Uterus (tissue), 3 donors: ENCODE measurements at regions not wholly inside any gene's neighbourhood (a gene's known extent, or its start where the extent isn't known, plus 50 kb on each side); places are given as distances from the start of the nearest gene placed in this dataset.

ENCODE experiments used
- DNase-seq, 2 donors: peaks; one replicate each; pipeline ENCODE4 v3.0.0-alpha.2; 2019 to 2020
- H3K27ac ChIP-seq, 2 donors: fragments of 200-600 bp; sonication (generic); 1 replicate in 1 of 2; 2 replicates in 1 of 2; pipeline ENCODE4 v1.5.1; 2016 to 2018
- H3K27me3 ChIP-seq, 2 donors: fragments of 200-600 bp; sonication (generic); one replicate each; pipeline ENCODE4 v1.5.1; 2018 to 2019; ENCODE audit warnings: control low read depth in 1 of 2
- H3K36me3 ChIP-seq, 2 donors: fragments of 200-600 bp; sonication (generic); one replicate each; pipeline ENCODE4 v1.5.1; 2019; ENCODE audit warnings: control low read depth in 1 of 2
- H3K4me1 ChIP-seq, 2 donors: fragments of 200-600 bp; sonication (generic); one replicate each; pipeline ENCODE4 v1.5.1; 2018 to 2019; ENCODE audit warnings: control low read depth in 1 of 2
- H3K4me3 ChIP-seq, 2 donors: fragments of 200-600 bp; sonication (generic); 1 replicate in 1 of 2; 2 replicates in 1 of 2; pipeline ENCODE4 v1.5.1; 2018 to 2019; ENCODE audit warnings: mild to moderate bottlenecking in 1 of 2
- H3K9me3 ChIP-seq, 2 donors: fragments of 200-600 bp; sonication (generic); one replicate each; pipeline ENCODE4 v1.5.1; 2019; ENCODE audit warnings: control low read depth in 1 of 2
- CTCF ChIP-seq, 4 experiments: fragments of 200-600 bp in 2 of 4; fragments of 450-650 bp in 2 of 4; sonication (generic) in 2 of 4; IDR thresholded peaks; one replicate each; pipeline ENCODE4 v1.5.1; 2016 to 2019; ENCODE audit warnings: antibody characterized with exemption in 4 of 4, mild to moderate bottlenecking in 2 of 4, moderate library complexity in 1 of 4
- POLR2A ChIP-seq, 2 donors: fragments of 450-650 bp; IDR thresholded peaks; one replicate each; pipeline ENCODE4 v1.6.1; 2016; ENCODE audit warnings: antibody characterized with exemption in 2 of 2, mild to moderate bottlenecking in 1 of 2, moderate library complexity in 1 of 2
- intact Hi-C: fragments of 100-400 bp; cut with DNase I; formaldehyde crosslinking; loops from one replicate; pipeline ENCODE4 v1.15.1; 2023; ENCODE audit warnings: low total_unique reads
- donor health status: DM: yes; HTN: yes; CAD: no.

GRCh38 chr9:79953908-79954307 lies 382.1 kb downstream of the TLE4 start:
- Histone ChIP-seq H3K36me3 (no peaks in the 10 kb centered on the region), H3K27me3 (no peaks in the 10 kb centered on the region), H3K9me3 (no peaks in the 10 kb centered on the region), H3K27ac (no peak overlapping the region), H3K4me3 (no peak overlapping the region), H3K4me1 (no peaks in the 10 kb centered on the region)
- intact Hi-C loops = no loop called here
- TF ChIP-seq POLR2A (IDR thresholded peaks at IDR 0.05) = no peak
- no peak for TF ChIP-seq CTCF (IDR thresholded peaks at IDR 0.05)
- DNase-seq = no peak

- no peak for DNase-seq
- Histone ChIP-seq H3K4me1 (no peaks in the 10 kb centered on the region), H3K36me3 (no peaks in the 10 kb centered on the region), H3K4me3 (no peak overlapping the region), H3K27me3 (no peaks in the 10 kb centered on the region), H3K27ac (no peak overlapping the region), H3K9me3 (no peaks in the 10 kb centered on the region)
- TF ChIP-seq CTCF (IDR thresholded peaks at IDR 0.05) (no peak), POLR2A (IDR thresholded peaks at IDR 0.05) (no peak)
- intact Hi-C loops = no loop called here
Observed at GRCh38 chr9:79952401-79952800, 380.6 kb downstream of the TLE4 start.

- TF ChIP-seq CTCF (IDR thresholded peaks at IDR 0.05) (no peak), POLR2A (IDR thresholded peaks at IDR 0.05) (no peak)
- Histone ChIP-seq H3K4me3 (no peak overlapping the region), H3K27me3 (no peaks in the 10 kb centered on the region), H3K4me1 (no peaks in the 10 kb centered on the region), H3K9me3 (no peaks in the 10 kb centered on the region), H3K27ac (no peak overlapping the region), H3K36me3 (no peaks in the 10 kb centered on the region)
- intact Hi-C loops = no loop called here
- no peak for DNase-seq
Observed at GRCh38 chr9:79946712-79947111, 374.9 kb downstream of the TLE4 start.

- no peak for DNase-seq
- no peaks in the 10 kb centered on the region for H3K4me1 ChIP-seq
- TF ChIP-seq POLR2A (IDR thresholded peaks at IDR 0.05) (no peak), CTCF (IDR thresholded peaks at IDR 0.05) (no peak)
- no peaks in the 10 kb centered on the region for H3K27me3 ChIP-seq
- H3K9me3 ChIP-seq = no peaks in the 10 kb centered on the region
- H3K4me3 ChIP-seq = no peak overlapping the region
- no peak overlapping the region for H3K27ac ChIP-seq
- intact Hi-C loops = no loop called here
- no peaks in the 10 kb centered on the region for H3K36me3 ChIP-seq
Observed at GRCh38 chr9:79945495-79945894, 373.7 kb downstream of the TLE4 start.

GRCh38 chr9:79945016-79945415 lies 373.3 kb downstream of the TLE4 start:
- Histone ChIP-seq H3K27ac (no peak overlapping the region), H3K4me3 (no peak overlapping the region), H3K27me3 (no peaks in the 10 kb centered on the region), H3K9me3 (no peaks in the 10 kb centered on the region), H3K4me1 (no peaks in the 10 kb centered on the region), H3K36me3 (no peaks in the 10 kb centered on the region)
- TF ChIP-seq CTCF (IDR thresholded peaks at IDR 0.05) (no peak), POLR2A (IDR thresholded peaks at IDR 0.05) (no peak)
- no peak for DNase-seq
- intact Hi-C loops = no loop called here
